ENCODE measurements at regions not wholly inside any gene's neighbourhood (a gene's known extent, or its start where the extent isn't known, plus 50 kb on each side); places are given as distances from the start of the nearest gene placed in this dataset.

DNA sequence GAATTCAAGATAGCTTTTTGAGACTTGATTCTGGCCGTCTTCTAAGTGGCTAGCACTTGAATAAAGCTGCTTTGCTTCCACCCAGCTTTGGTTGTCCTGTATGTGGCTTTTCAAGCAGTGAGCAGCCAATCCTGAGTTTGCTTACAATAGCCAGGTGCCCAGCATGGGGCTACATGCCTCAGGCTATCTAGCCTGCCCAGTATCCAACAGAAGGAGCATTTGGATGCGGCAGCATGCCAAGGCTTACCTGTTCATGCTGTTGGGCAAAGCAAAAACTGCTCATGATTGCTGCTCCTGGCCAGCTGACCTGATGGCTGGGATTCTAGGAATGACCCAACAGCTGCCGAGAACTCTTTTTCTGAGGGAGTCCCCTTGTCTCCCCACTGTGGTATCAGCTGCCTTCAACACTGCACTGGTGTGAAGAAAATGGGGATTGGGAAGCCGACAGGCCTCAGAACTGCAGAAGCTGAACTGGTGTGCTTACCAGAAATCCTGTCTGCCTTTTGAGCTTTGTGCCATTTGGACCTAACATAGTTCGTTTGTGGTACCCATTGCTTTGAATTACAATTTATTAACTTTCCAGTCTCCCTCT, 618.9 kb upstream of the IGFBP3 start:
- no peak for TF ChIP-seq CTCF (IDR thresholded peaks at IDR 0.05)
- no peak for TF ChIP-seq POLR2A (IDR thresholded peaks at IDR 0.05)

Measured in adrenal gland (tissue), 5 donors.